ENCODE measurements at regions not wholly inside any gene's neighbourhood (a gene's known extent, or its start where the extent isn't known, plus 50 kb on each side); places are given as distances from the start of the nearest gene placed in this dataset.

DNA sequence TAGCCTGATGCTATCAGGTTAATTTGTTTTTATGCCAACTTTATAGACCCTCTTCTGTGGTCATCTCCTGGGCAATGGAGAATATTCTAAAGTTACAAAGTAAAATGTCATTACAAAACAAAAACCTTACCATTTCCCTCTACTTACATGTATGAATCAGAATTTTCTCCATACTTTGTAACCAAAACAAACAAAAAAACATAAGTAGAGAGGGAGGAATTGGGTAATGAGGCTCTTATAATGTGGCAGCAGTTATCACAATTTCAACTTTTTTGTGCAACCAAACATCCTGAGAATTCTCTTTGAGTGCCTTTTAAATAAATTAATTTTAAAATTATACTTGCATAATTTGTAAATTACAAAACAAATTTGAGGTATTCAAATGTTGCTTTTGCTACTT lies 332.8 kb downstream of the TXNL1 start:
- no peak for DNase-seq
- Mint-ChIP-seq H3K4me3 (no peak overlapping the region), H3K27me3 (no peaks in the 10 kb centered on the region), H3K4me1 (no peaks in the 10 kb centered on the region), H3K9me3 (no peaks in the 10 kb centered on the region), H3K36me3 (ENCODE audit: low read depth) (no peaks in the 10 kb centered on the region), H3K27ac (no peak overlapping the region)
- POLR2A ChIA-PET = no interaction called here
- CTCF ChIA-PET = no interaction called here

DNA sequence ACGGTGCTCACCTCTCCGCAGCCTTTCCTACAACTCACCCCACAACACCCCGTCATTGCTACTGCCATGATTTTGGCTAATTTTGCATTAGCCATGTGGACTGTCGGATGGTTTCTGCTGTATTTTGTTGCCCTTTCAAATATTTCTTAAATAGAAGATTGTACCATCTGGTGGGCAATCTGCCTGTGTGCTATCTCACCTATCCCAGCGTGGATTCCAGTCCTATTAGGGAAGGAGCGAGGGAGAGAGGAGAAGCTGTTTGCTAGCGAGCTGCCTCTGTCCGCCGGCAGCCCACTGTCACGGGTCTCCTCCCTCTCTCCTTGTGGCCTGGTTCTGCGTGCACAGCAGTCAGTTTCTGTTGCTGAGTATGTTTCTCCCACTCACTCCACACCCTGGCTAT lies 336.2 kb downstream of the TXNL1 start:
- no peak for DNase-seq
- no peaks in the 10 kb centered on the region for H3K4me1 Mint-ChIP-seq
- no peak overlapping the region for H3K27ac Mint-ChIP-seq
- ChIA-PET CTCF (no interaction called here), POLR2A (interaction anchor here (0.5 kb wide), 1 partner anchor 14 kb away, joined by 3 read pairs; no protein-coding TSS in a partner anchor)
- H3K9me3 Mint-ChIP-seq = peaks cover 2% of the 10 kb centered on the region
- H3K36me3 Mint-ChIP-seq (ENCODE audit: low read depth) = no peaks in the 10 kb centered on the region
- no peaks in the 10 kb centered on the region for H3K27me3 Mint-ChIP-seq
- H3K4me3 Mint-ChIP-seq = no peak overlapping the region

DNA sequence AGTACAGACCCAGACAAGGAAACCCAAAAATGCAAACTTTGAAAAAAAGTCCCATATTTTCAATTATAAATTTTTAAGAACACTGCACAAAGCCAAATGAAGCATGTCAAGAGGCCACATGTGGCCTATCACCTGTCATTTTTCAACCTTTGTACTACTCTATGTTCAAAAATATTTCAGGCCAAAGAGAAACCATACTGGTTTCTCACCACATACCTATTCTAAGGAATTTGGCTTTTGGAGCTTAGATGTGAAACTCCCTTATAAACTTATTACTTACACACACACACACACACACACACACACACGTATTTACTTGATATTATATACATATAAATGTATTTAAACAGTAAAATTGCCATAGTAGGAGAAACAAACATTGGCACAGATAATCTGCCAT lies 338.7 kb downstream of the TXNL1 start:
- Mint-ChIP-seq H3K4me3 (no peak overlapping the region), H3K36me3 (ENCODE audit: low read depth) (no peaks in the 10 kb centered on the region), H3K9me3 (peaks cover 2% of the 10 kb centered on the region), H3K4me1 (no peaks in the 10 kb centered on the region), H3K27me3 (no peaks in the 10 kb centered on the region), H3K27ac (no peak overlapping the region)
- CTCF ChIA-PET = no interaction called here
- POLR2A ChIA-PET = no interaction called here
- DNase-seq = no peak

DNA sequence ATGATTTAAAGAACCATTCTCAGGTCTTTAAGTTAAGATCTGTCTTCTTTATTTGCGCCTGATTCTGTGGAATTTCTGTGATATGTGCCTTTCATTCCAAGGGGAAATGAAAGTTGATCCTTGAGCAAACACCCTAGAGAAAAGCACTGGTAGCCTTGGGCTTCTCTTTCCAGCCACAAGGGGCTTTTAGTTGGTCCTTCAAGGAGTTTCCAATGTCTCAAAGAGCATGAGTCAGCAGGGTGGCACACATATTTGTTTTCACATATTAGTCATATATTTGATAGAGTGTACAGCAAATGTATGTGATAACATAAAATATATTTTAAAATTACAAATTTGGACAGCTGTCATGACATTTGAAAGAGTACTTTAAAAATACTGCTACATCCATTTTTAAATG lies 339.5 kb downstream of the TXNL1 start:
- POLR2A ChIA-PET = no interaction called here
- peaks cover 2% of the 10 kb centered on the region for H3K9me3 Mint-ChIP-seq

DNA sequence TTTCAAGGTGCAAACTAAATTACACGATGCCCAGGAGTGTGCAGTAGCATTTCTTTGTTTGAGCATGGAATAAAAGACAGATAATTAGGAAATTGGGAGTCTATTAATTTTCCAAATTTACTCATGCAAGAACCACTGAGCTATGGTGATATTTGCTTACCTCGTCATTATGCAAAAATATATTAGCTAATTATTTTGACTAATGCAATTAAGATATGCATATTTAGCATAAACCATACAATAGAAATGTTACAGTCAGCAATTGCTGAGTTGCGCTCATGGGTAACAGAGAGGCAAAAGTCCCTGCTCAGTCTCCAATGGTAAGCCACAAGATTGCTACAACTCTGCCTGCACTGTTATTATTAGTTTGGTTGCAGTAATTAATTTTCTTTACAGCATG lies 342.0 kb downstream of the TXNL1 start:
- no peak for DNase-seq
- Mint-ChIP-seq H3K27me3 (no peaks in the 10 kb centered on the region), H3K27ac (no peak overlapping the region), H3K9me3 (peaks cover 2% of the 10 kb centered on the region), H3K4me3 (no peak overlapping the region), H3K36me3 (ENCODE audit: low read depth) (no peaks in the 10 kb centered on the region), H3K4me1 (no peaks in the 10 kb centered on the region)
- POLR2A ChIA-PET = no interaction called here
- CTCF ChIA-PET = no interaction called here

More for the DNA sequence above, 339.5 kb downstream of the TXNL1 start:
- Mint-ChIP-seq H3K4me1 (no peaks in the 10 kb centered on the region), H3K4me3 (no peak overlapping the region), H3K36me3 (ENCODE audit: low read depth) (no peaks in the 10 kb centered on the region), H3K27ac (no peak overlapping the region), H3K27me3 (no peaks in the 10 kb centered on the region)
- CTCF ChIA-PET = no interaction called here
- DNase-seq = no peak

DNA sequence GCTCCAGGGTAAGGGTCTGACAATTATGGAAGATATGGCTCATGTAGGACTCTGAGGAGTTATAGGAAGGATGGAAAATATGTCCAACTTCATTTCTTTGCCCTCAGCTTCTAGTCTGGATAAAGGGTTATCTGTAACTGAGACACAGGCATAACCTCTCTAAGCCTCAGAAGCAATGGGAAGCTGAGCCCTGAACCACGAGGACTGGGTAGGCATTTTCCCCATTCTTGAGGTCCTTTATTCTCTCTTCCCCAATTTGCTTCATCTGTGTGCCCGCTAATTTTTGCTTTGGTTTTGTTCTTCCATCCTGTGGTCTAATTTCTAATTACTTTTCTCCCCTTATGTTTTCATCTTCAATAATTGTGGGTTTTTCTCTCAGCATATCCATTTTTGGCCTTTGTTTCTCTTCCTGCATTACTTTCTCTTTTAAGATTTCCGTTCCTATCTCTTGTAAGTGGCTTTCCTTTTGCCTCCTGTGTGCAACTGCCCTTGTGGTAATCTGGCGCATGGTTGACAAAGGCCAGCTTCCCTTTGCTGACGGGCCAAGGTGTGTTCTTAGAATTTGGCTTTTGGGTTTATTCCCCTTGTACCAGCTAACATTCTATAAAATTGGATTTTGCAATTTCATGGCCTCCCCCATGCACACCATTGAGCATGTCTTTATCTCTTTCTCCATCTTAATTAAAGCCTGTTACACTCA lies 343.8 kb downstream of the TXNL1 start:
- ChIA-PET POLR2A (no interaction called here), CTCF (no interaction called here)
- Mint-ChIP-seq H3K4me1 (no peaks in the 10 kb centered on the region), H3K27me3 (no peaks in the 10 kb centered on the region), H3K27ac (no peak overlapping the region), H3K4me3 (no peak overlapping the region), H3K9me3 (peaks cover 2% of the 10 kb centered on the region), H3K36me3 (ENCODE audit: low read depth) (no peaks in the 10 kb centered on the region)
- no peak for DNase-seq

DNA sequence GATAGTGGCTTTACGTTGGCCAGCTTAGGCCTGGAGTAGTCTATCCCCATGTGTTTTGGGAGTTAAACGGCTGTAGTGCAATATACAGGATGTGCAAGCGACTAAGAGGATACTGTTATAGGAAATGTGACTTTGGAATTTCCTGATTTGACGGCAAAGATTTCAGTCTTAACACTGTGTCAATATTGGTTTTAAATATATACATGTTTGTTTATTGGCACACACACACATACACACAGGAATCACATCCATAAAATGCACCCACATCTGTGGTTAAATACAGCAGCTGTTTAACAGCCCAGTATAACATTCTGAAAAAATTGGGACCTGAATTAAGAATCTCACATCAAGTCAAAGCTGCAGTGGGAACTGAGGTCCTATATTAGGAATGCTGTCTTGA lies 347.1 kb downstream of the TXNL1 start:
- POLR2A ChIA-PET = no interaction called here
- Mint-ChIP-seq H3K36me3 (ENCODE audit: low read depth) (no peaks in the 10 kb centered on the region), H3K4me1 (no peaks in the 10 kb centered on the region), H3K9me3 (no peaks in the 10 kb centered on the region), H3K27me3 (no peaks in the 10 kb centered on the region), H3K27ac (no peak overlapping the region), H3K4me3 (no peak overlapping the region)
- CTCF ChIA-PET = no interaction called here
- DNase-seq = no peak

DNA sequence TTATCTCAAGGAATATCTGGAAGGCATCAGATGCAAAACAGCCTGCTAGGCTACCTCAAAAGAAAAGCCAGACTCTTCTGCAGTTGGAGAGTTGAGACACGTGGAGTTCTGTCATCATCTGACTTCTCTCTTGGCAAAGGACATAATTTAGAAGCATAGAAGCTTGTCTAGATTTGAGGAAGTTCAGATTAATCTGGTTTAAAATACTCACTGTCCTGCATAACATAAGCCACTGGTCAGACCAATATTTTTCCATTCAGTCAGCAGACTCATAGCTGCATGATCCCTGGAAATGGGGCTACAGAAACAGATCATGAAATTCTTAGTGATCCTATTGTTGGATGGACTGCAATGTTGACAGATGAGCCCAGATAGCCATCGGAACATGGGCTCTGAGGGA lies 349.0 kb downstream of the TXNL1 start:
- no peaks in the 10 kb centered on the region for H3K36me3 Mint-ChIP-seq (ENCODE audit: low read depth)
- H3K4me3 Mint-ChIP-seq = no peak overlapping the region
- no peaks in the 10 kb centered on the region for H3K4me1 Mint-ChIP-seq
- no peaks in the 10 kb centered on the region for H3K27me3 Mint-ChIP-seq
- H3K9me3 Mint-ChIP-seq = no peaks in the 10 kb centered on the region
- no peak overlapping the region for H3K27ac Mint-ChIP-seq
- DNase-seq = no peak
- POLR2A ChIA-PET = no interaction called here
- CTCF ChIA-PET = no interaction called here

DNA sequence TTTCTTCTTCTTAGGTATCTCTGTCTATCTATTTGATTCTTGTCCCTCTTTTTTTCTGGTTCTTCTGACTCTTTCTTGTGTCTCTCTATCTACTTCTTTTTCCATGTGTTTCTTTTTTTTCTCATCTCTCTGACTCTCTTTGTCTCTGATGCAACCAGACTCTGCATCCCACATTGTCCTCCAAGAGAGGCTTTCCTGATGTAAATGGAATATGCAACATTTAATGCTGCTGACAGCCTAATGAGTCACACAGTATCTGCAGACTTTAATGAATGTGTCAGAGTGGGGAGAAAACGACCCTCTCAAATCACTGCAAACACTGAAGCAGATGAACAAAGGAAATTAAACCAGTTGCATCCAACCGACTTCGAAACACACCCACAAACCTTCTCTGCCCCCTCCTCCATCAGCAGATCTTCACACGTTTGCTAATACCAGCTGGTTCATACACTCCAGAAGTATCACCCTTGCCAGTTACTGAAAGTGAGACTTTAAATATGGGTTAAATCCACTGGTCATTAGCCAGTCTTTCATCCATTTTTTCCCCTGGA lies 351.5 kb downstream of the TXNL1 start:
- ChIA-PET CTCF (no interaction called here), POLR2A (no interaction called here)
- Mint-ChIP-seq H3K27ac (no peak overlapping the region), H3K4me1 (no peaks in the 10 kb centered on the region), H3K36me3 (ENCODE audit: low read depth) (no peaks in the 10 kb centered on the region), H3K4me3 (no peak overlapping the region), H3K9me3 (no peaks in the 10 kb centered on the region), H3K27me3 (no peaks in the 10 kb centered on the region)
- DNase-seq = no peak

DNA sequence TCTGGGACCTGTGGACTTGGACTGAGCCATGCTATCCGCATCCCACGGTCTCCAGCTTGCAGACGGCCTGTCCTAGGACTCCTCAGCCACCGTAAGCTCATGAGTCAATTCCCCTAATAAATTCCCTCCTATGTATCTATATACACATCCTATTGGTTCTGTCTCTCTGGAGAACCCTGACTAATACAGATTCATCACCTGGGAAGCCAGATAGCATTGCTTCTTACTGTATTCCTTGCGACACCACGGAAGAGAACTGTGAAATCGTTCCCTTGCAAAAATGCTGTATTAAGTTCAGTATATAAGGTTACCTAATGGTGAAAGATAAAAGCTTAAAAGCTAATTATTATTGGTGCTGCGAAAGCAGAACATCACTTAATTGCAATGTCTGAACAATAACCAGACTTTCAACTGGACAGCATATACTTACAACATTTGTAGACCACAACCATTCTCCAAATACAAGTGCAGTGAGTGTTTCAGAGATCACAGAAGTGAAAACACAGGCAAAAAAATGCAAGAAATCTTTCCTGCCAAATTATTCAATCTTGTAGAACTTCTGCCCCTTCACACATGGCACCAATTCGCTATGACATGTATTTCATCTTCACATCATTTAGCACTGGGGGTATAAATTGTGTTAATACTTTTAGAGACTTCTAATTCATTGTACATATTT lies 352.9 kb downstream of the TXNL1 start:
- H3K4me3 Mint-ChIP-seq = no peak overlapping the region
- H3K27ac Mint-ChIP-seq = no peak overlapping the region
- POLR2A ChIA-PET = no interaction called here
- no peaks in the 10 kb centered on the region for H3K9me3 Mint-ChIP-seq
- CTCF ChIA-PET = no interaction called here
- H3K36me3 Mint-ChIP-seq (ENCODE audit: low read depth) = no peaks in the 10 kb centered on the region
- no peaks in the 10 kb centered on the region for H3K4me1 Mint-ChIP-seq
- DNase-seq = no peak
- no peaks in the 10 kb centered on the region for H3K27me3 Mint-ChIP-seq

DNA sequence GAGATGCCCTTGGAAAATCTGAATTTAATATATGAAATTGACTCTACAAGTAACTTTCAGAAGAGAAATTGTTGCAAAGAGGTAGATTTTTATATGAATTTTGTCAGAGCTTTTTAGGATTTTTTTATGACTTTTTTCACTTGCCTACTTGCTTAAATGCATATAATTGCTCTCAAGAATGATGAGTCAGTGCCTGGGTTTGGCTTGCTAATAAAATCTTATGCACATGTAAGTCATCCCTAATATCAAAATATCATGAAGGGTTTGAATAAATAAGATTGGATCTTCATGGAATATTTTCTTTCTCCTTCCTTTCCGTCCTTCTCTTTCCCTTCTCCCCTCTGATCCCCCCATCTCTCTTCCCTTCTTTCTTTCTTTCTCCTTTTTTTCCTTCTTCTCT lies 354.1 kb downstream of the TXNL1 start:
- no peaks in the 10 kb centered on the region for H3K9me3 Mint-ChIP-seq
- DNase-seq = no peak
- CTCF ChIA-PET = no interaction called here
- H3K4me3 Mint-ChIP-seq = no peak overlapping the region
- no peak overlapping the region for H3K27ac Mint-ChIP-seq
- no peaks in the 10 kb centered on the region for H3K36me3 Mint-ChIP-seq (ENCODE audit: low read depth)
- H3K27me3 Mint-ChIP-seq = no peaks in the 10 kb centered on the region
- POLR2A ChIA-PET = no interaction called here
- H3K4me1 Mint-ChIP-seq = no peaks in the 10 kb centered on the region

DNA sequence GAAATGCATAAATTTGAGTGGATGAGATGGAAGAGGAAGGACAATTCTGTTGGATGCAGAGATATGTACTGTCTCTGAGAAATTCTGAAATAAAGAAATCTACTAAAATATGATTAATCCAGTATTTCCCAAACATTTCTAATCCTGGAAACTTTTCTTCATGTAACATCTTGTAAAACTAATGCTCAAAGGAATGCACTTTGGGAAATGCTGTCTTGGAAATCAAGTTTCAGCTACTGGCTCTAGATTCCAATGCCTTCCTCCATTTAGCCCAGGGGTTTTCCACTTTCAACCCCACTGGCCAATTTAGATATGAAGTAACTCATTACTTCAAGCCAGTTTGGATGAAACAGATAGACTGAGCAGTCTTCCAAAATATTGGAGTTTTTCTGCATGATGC lies 355.1 kb downstream of the TXNL1 start:
- no peak overlapping the region for H3K4me3 Mint-ChIP-seq
- no peaks in the 10 kb centered on the region for H3K9me3 Mint-ChIP-seq
- H3K27ac Mint-ChIP-seq = no peak overlapping the region
- DNase-seq = no peak
- no peaks in the 10 kb centered on the region for H3K27me3 Mint-ChIP-seq
- CTCF ChIA-PET = no interaction called here
- H3K4me1 Mint-ChIP-seq = no peaks in the 10 kb centered on the region
- H3K36me3 Mint-ChIP-seq (ENCODE audit: low read depth) = no peaks in the 10 kb centered on the region
- POLR2A ChIA-PET = no interaction called here

DNA sequence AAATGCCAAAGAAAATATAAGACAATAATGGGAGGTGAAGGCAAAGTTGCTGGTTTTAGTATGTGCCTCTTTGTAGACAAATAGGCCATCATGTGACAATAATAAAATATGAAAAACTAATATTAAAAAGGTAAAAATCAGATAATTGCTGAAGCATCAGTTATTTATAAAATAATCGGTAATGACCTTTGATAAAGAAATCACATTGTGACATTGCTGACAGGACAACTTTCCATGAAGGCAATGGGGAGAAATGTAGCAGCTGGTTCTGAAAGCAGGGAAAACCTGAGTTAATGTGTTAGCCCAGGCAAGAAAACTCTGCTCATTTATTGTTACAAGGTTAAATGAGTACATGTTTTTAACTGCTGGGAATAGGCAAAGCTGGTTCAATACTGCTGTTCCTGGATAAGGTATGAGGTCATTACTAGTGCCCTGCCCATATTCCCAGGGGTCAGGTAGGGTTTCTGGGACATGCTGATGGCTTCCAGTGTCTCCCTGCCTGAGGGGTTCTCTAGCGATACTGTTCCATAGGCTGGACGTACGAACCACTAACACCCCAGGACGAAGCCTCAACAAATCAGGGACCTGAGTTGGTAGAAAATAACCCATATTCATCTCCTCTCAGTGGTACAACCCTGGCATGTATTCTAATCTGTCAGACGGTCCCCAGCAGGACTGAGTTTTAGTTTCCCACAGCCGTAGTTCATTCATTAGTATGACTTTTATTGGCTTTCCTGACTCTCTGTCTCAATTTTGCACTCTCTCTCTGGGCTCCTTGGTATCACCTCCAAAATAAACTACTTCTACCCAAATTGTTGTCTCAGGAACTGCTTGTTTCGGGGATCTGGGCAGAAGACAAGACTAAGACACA lies 355.9 kb downstream of the TXNL1 start:
- H3K27ac Mint-ChIP-seq = no peak overlapping the region
- no peaks in the 10 kb centered on the region for H3K9me3 Mint-ChIP-seq
- no peaks in the 10 kb centered on the region for H3K4me1 Mint-ChIP-seq
- H3K27me3 Mint-ChIP-seq = no peaks in the 10 kb centered on the region
- no peak overlapping the region for H3K4me3 Mint-ChIP-seq
- DNase-seq = no peak
- ChIA-PET CTCF (no interaction called here), POLR2A (no interaction called here)
- no peaks in the 10 kb centered on the region for H3K36me3 Mint-ChIP-seq (ENCODE audit: low read depth)
